GM19372 (cell line): ENCODE measurements at regions not wholly inside any gene's neighbourhood (a gene's known extent, or its start where the extent isn't known, plus 50 kb on each side); places are given as distances from the start of the nearest gene placed in this dataset.
A peak's percentile ranks its signal among the peaks of the same experiment; 100 is the strongest.

Experiments
- ATAC-seq: cut with Tn5 transposase; IDR thresholded peaks from one replicate; pipeline ENCODE4 v1.9.1; 2021; ENCODE audit warnings: mild to moderate bottlenecking, low read depth, moderate library complexity; ENCODE audit not compliant: unreplicated experiment

DNA sequence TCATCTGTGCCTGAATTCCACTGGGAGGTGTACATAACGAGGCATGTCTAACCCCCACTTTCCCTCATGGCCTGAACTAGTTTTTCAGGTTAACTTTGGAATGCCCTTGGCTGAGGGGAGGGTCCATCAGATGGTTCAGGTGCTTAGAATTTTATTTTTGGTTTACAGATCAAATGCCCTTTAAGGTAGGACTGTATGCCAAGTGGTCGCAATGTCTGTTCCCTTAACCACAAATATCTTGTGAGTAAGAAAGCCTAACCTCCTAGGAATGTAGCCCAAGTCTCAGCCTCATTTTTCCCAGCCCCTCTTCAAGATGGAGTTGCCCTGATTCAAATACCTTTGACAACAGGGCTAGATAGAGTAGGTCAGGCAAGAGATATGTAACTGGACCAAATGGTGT is 78.4 kb downstream of the RNASET2 start:
- no peak for ATAC-seq

DNA sequence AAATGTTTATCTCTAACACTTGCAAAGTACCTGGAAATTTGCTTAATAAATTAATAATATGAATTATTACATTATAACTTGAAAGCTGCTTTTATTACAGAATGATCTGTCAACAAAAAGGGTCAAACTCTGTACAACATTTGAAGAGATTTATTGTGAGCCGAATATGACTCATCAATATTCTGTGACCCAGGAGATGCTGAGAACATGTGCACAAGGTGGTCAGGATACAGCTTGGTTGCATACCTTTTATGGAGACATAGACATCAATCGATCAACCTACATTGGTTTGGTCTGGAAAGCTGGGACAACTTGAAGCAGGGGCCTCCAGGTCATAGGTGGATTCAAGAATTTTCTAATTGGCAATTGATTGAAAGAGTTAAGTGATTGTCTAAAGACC is 79.0 kb downstream of the RNASET2 start:
- no peak for ATAC-seq

DNA sequence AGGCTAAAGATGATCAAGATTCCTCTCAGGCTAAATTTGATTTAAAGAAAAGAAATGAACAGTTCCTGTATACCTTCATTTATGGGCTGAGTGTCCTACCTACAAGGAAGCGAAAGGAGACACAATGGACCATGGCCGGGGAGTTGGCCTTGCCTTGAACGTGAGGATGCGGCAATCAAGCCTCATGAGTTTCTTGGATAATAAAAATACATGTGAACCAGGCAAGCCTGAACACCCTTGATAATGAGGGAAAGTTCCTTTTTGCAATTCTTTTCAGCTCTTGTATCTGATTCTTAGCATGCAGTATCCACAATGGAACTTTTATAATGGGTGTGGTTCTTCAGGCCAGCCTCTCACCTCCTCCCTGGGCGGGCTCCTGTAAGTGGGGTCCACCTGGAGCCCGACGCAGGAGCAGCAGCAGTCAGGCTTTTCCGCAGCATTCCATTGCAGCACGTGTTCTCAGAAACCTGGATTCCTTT is 83.8 kb downstream of the RNASET2 start:
- no peak for ATAC-seq

DNA sequence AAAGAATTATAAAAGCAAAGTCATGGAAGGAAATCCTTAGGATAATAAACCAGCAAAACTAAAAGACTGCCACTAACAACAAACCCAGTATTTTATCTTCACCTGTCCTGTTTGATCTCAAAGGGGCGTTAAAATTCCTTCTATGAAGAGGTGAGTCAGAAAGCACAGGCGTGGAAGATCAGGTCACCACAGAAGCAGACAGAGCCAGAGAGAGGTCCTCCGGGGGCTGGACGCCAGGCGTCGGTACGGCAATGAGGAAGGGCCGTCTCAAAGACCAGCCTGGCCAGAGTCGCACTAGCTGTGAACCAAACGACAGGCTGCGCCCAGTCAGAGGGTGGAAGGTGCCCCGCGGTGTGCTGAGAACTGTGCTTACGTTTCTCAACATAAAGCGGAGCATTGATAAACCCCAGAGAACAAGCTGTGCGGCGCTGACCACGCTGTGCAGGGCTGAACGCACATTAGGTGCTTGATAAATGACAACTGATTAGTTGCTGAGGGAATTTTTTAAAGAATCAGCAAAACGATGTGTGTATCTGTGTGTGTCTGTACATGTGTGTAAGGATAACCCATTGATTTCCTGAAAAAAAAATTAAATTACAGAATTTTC is 85.6 kb downstream of the RNASET2 start:
- ATAC-seq, result no peak

DNA sequence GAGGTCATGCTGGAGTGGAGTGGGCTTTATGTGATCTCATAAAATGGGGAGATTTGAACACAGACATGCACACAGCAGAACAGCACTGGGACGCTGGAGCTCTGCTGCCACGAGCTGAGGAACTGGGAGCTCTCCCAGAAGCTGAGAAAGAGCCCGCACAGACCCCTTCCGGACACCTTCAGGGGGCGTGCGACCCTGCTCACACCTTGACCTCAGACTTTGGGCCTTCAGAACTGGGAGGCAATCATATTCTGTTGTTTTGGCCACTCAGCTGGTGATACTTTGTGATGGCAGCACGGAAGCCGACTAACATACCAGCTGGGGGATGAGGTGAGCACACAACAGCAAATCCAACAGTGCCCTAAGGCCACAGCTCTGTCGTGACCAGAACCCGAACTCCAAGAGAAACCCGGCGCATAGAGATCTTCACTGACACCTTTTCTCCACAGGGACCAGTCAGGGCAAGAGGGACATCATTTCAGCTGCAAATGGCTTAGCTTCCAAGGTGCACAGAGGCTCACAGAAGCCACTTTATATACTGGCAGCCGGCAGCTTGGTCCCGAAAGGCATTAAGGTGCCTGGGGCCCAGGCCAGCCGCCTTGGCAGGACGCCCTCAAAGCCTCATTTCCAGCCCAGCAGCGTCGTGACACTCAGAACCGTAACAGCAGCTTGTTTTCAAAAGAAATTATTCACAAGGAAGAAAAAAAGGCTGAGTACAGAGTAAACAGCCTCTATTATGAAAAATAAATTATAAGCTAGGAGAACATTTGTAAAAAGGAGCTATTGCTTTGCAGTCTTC is 89.3 kb downstream of the RNASET2 start:
- no peak for ATAC-seq

DNA sequence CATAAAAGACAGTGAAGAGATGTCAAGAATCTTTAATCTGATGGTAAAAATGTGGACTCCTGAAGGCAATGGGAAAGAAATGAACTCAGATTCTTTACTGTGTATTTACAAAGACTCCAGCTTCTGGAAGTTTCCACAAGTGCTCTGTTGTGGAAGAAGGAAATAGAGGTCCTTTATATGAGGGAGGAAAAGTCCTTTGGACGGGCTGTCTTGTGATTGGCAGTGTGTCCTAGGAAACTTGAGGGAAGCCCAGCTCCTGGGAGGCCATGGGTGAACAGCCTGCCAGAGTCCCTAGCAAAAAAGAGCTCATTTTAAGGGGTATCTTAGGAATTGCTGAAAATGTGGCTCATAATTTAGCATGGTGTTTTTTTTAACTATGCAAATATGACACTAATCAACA is 92.0 kb downstream of the RNASET2 start:
- no peak for ATAC-seq

DNA sequence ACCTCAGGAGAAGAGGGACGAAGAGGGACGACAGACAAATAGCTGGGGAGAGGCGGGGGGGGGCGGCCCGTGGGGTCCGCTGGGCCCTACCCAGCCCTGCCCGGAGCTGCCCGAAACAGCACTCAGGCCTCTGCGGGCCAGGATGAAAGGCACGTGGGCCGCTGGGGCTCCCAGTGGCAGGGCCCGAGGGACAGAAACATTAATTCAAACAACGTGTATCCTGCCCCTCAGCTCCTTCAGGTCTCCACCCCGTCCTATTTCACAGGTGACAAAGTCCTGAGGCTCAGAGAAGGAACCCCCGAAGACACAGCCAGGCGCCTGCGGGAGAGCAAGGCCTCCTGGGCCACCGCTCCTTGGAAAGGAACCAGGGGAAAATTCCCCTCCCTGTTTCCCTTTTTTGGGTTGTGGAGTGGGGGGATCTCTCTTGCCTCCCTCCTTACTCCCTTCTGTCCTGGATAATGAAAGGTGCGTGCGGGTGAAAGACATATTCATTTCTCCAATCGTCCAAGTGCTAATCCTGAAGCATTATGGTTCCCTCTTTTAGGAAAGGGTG is 93.3 kb downstream of the RNASET2 start:
- peak; percentile 12 for ATAC-seq

DNA sequence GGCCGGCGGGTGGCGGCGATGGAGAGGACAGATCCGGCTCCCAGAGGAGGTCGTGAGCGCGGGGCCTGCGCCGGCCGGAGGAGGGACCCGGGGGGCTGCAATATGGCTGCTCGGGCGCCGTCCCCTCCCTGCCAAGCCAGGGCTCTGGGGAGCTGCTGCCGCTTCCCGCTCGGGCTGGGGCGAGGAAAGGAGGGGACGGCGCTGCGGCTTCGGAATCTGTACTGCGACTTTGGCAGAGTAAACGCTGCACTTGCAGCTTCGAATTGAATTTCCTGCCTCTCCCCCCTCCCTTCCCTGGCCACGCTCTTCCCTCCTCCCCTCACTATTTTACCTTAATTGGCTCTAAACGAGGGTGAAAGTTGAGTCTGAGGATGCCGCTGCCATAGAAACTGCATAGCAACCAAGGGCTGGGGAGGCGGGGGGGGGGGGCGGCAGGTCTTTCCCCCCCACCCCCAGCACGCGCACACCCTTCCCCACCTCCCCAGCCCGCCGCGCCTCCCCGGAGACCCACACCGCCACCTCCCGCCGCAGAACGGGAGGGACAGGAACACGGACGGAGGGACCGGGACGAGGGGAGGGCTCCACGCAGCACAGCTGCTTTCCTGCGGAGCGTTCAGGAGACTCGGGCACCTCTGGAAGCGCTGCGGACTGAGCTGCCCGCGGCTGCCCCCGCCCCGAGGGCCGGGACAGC is 93.9 kb downstream of the RNASET2 start:
- ATAC-seq, result peak; percentile 62

DNA sequence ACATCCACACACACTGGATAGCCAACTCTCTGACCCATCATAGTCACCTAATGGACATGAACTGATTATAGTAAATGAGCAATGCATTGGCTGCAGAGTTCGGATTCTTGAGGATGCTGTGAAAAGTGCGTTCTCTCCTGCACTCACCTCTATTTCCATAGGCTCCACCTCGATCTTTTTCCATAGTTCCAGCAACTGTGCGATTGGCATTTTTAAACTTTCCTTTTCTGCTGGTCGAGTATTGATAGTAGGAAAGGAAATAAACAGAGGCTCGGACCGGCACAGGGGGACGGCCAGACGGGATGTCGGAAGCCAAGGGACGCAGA is 94.4 kb downstream of the RNASET2 start:
- no peak for ATAC-seq

DNA sequence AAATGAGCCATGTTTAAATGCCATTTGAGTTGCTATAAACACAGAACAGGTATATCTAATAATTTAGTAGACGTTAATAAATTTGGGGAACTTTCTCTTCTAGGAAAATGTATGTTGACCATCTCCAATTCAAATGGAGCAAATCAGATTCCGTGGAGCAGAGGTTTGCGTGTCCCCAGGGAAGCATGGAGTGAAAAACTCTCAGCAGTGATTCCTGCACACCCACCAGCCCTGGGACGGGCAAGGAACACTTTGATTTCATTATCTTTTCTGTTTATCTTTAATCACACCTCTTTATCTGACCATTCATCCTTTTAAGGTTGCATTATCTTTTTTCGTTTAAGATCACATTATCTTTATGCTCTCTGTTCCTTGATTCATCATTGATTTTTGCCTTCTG is 95.0 kb downstream of the RNASET2 start:
- ATAC-seq, result no peak

DNA sequence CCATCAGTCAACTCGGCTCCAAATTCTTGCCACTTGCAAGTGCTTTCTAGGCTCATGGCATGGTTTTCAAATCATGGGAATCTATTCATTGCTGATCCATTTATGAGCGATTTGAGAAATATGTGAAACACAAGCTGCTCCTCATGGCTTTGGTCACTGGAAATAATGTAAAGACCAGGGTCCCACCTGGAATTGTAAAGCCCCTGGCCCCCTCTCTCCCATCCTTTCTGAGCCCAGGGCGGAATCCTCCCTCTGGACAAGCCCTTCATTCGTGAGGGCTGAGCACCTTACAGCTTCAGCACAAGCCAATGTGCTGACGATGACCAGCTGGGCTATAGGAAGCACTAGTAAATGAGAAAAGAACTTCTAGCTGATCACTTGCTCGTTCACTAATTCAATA is 96.0 kb downstream of the RNASET2 start:
- ATAC-seq, result no peak

DNA sequence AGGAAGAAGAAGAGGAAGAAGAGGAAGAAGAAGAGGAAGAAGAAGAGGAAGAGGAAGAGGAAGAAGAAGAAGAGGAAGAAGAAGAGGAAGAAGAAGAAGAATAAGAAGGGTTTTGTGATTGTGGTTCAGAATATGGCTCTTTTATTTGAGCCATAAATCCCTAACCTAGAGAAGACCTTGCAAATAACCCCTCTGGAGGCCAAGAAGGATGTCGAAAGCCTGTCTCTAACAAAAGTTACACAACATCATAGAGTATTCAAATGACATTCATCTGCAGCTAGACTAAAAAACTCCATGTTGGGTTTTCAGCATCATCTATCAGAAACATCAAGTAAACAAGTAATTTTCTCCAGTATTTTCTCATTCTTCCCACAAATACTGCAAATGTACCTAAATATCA is 100.9 kb downstream of the RNASET2 start:
- no peak for ATAC-seq

DNA sequence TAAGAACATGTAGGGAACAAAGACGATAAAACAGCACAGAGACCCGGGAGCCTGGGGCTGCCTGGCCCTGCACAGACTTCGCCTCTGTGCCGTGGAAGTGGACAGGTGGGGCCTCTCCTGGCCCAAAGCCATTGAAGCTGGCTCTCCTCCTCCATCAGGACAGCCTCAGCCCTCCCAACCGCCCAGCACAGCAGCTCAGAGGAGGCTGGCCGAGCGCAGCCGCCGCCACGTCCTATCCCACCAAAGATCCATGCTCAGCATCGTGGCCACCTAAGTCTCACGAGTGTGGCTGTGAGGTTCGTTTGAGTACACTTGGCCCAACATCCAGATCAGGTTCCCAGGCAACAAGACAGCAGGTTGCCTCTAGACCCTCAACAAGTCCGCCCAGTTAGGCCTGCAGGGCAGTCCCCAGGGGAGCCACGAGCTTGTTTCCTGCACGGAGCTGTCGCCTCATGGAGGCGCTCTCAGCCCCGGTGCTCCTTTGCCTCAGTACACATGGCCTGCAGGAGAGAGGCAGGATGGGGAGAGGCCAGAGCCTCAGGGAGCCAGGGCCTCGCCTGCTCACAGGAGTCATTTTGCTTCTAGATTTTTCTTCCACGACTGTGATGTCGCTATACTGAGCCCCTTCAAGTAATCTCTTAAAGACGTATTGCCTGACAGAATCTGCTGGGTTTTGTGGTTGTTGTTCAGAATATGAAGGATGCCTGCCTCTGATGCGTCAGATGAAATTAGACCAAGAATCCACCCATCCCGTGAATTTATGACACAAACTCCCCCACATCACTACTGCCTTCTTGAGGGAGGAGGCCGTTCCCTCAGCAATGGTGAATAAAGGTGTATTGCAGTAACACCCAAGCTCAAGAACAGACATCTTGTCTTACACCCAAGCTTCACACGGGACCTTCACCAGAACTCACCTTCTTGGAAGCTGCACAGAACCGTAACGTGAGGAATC is 102.7 kb downstream of the RNASET2 start:
- no peak for ATAC-seq

DNA sequence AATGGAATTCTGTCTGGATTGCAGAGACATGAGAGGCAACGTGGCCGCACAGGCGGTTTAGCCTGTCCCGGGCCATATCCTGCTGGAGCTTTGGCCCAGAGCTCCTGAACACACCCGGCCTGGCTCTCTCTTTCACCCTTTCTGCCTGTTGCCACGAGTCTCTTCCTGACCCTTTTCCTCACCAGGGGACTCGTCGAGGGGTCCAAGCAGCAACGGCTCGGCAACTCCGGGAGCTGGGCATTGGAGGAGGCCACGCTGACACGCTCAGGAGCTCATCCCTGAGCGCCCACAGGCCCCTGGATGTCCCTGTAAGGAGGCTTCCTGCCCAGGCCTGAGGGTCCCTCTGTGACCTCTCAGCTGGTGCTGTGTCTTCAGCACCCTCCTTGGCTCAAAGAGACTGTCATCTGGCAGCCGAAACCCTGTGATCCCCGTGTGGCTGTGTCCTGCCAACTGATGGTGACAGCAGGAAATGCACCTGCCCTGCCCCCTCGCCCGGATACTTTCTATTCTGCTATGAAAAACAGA is 103.8 kb downstream of the RNASET2 start:
- ATAC-seq, result no peak

DNA sequence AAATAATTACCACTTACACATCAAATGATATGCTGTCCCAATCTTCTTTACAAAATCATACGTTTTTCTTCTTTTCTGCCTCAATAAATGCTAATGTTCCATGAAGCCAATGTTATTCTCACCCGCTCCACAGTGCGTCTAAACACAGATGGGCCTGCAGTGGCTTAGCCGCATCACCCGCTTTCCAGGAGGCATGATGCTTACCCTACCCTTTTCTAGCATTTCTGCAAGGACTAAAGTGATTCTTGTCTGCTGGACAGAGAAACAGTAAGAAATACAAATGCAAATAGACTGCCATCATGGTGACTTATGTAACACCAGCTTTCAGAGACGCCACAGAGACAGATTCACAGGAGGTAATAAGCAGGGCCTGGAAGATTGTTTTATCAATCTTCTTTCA is 104.4 kb downstream of the RNASET2 start:
- no peak for ATAC-seq

DNA sequence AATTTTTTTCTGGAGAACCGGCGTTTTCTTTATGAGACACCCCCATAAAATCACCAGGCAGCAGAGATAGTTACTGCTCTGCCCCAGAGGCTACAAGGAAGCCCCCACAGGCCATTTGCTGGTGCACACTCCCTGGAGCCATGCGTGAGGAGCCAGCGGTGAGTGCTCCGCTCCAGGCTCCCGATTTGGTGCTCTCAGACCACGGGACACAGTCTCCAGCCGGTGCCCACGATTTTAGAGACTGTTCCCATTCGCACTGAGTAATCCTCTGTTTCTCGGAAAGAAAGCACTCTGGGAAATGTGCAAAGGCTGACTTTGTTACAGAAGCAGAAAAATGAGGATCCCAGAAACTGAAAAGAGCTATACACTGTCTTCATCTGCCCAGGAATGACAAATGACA is 104.9 kb downstream of the RNASET2 start:
- ATAC-seq, result no peak

DNA sequence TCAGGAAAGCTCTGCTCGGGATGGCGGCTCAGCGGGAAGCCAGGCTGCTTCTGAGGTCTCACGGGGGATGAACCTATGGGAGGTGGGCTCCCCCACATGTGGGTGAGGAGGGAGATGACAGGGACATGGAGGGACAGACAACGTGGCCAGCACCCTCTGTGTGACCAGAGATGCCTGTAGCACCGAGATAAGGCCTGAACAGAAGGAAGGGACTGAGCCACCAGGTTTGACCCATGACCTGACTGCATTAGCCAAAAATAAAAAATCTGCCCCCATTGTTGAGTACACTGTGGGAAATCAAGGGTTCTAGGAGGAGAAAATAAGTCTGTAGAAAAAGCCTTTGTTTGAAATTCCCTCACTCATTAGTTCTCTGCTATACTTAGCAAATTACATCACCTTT is 105.7 kb downstream of the RNASET2 start:
- ATAC-seq, result no peak

DNA sequence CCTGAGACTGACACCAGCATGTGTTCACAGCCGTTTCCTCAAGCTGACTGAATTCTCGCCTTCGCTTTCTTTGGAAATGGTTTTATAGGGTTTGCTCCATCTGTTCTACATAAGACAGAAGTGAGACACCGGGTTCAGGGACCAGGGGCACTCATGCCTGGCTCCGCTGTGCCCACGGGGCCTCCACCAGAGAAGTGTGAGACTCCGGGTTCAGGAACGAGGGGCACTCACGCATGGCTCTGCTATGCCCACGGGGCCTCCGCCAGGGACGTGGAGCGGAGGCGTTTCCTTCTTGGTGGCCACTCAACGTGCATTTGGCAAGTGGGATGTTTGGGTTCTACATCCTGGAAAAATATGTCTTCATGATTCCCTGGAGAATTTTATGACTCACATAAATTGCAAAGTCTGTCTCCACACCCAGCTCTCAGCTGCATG is 106.6 kb downstream of the RNASET2 start:
- no peak for ATAC-seq

DNA sequence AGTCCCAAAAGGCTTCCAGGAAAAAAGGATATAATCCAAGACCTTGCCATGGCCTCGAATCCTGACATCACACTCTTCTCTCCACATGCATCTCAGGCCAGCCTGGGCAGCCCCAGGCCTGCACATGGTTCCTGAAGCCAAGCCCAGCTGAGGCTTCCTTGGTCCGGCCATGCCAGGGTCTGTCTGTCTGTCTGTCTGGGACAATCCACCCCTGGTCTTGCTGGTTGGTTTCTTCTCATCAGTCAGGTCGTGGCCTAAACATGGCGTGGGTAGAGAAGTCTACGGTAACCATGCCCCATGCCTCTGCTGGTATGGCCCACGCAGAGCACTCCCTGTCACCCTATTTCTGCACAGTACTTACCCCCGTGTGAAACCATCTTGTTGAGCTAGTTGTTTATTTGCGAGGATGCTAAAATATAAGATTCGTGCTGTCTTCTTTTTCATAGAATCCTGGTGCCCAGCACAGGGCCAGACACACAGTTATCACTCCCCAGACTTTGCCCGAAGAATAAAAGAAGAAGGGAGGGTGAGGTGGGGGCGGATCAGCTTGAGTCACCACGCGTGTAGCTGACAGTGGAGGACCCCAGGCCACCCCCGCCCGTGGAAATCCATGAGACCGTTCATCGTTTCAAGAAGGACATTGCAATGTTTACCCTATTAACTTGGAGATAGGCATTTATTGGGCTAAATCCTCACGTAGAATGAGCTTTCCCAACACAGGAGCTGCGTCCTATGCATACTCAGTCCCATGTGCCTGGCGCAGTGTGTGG is 107.2 kb downstream of the RNASET2 start:
- ATAC-seq, result no peak
